GM21515 (cell line): ENCODE measurements at regions not wholly inside any gene's neighbourhood (a gene's known extent, or its start where the extent isn't known, plus 50 kb on each side); places are given as distances from the start of the nearest gene placed in this dataset.
"Not testable (repeated sequence)": the region's sequence is repeated elsewhere in the genome, so short reads cannot be mapped to it uniquely, and the experiment has no call there.

Source experiments
- ATAC-seq: cut with Tn5 transposase; IDR thresholded peaks from one replicate; pipeline ENCODE4 v1.9.1; 2021; ENCODE audit not compliant: unreplicated experiment

- ATAC-seq, result no peak
These were observed 271.4 kb downstream of the ALDH8A1 start for GRCh38 chr6:134678436-134678889.

- ATAC-seq, result no peak
These were observed 273.3 kb downstream of the ALDH8A1 start for GRCh38 chr6:134676307-134677281.

- no peak for ATAC-seq
These were observed 274.5 kb downstream of the ALDH8A1 start for GRCh38 chr6:134675110-134676054.

DNA sequence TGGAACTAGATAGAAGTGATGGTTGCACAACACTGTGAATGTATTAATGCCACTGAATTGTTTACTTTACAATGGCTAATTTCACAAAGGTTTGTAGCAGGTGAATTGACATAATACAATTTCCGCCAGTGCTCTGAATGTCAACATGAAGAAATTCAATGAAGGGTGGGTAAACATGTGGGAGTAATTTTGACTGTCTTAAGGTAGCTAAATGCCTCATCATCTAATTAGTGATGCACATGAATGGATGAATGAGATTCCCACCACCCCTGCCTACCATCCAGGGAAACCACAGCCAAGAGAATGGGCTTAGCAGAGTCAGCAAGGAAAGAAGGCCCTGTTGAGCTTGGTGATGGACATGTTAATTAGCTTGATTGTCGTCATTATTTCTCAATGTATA, 275.3 kb downstream of the ALDH8A1 start:
- ATAC-seq, result no peak

GRCh38 chr6:134669485-134669884, 280.4 kb downstream of the ALDH8A1 start:
- ATAC-seq, result no peak

DNA sequence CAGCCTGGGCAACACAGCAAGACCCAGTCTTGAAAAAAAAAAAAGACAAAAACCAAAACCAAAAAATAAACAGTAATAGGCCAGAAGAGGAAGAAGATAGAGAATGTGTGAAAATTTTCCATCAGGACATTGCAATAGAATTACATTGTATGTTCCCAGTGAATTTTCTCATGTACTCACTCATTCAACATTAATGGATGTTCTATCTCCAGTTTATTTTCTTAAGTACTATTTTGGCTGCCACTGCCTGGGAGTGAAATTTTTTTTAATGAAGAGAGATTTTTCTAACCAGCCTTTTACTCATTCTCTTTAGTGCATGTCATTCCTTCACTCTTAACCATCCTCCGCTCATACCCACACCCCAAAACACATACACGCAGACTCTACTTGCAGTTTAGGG, 282.8 kb downstream of the ALDH8A1 start:
- ATAC-seq, result no peak

DNA sequence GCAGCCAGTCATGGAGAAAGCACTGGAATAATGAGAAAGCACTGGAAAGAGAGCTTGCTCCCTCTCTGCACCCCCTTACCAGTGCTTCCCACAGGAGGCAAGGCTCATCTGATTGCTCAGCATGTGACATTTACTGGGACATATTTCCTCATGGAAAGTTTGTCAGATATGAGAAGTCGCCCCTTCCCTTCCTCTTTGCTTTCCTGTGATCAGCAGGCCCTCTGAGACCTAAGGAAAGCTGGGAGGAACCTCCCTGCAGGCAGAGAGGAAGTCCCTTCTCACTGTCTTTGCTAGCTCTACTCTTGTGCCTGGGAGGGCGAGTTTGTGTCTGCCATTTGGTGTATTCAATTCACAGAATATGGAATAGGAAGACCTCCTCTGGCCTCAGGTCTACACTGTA, 283.8 kb downstream of the ALDH8A1 start:
- no peak for ATAC-seq

- ATAC-seq, result no peak
These were observed 284.7 kb downstream of the ALDH8A1 start for GRCh38 chr6:134665029-134665723.

DNA sequence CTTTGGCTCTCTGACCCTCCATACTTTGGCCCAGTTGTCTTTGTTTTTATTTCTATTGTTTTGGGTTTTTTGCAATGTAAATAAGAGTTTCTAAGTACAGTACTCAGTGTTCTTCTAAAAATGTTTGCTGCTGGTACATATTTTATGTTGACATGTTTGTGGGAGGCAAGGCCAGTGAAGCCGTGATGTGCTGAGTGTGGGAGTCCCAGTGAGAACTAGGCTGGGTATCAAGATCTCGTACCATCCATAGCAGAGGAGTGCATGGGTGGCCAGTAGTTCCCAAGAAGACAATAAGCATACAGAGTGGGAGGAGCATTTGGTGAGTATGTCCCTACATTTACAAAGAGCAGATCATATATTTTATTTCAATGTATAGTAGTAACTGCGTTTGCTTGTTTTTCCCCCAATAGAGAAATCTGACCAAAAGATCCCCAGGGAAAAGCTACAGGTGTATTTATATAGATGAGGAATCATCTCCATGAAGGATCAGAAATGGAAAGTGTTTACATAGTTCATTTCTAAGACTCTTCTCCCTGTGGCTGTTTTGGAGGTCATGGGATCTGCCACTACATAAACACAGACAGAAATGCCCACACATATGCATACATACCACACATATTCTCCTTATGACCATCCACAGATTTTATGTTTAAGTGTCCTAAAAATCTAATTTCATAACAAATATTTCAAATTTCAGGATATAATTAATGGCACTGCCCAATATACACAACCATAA, 285.9 kb downstream of the ALDH8A1 start:
- no peak for ATAC-seq

DNA sequence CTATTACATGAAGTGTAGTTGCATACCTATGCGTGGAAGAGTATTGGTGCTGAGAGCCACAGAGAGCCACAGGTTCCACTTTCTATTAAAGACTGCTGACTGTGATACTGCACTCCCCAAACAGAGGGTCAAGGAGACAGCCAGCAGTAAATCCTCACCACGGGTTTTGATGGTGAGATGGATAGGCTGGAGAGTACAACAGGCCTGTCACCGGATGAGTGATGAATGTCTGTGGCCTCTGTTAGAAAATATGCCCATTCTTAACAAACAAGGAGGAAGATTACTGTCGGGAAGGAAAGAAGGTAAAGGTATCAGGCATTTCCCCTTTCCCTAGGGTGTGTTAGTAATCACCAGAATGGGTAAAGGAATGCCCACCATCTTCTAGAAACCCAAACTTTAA, 286.5 kb downstream of the ALDH8A1 start:
- no peak for ATAC-seq

GRCh38 chr6:134662077-134662700, 287.7 kb downstream of the ALDH8A1 start:
- ATAC-seq, result no peak

DNA sequence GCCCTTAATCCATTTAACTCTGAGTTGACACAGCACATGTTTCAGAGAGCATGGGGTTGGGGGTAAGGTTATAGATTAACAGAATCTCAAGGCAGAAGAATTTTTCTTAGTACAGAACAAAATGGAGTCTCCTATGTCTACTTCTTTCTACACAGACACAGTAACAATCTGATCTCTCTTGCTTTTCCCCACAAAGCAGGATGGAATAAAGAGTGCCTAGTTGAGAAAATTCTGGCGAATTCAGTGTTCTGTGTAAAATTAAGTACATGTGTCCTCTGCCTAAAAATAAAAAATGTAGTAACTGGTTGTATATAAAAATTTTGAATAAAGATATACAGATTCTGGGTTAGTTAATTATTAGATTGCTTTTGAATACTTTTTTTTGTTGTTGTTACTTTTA, 290.0 kb downstream of the ALDH8A1 start:
- not testable (repeated sequence) for ATAC-seq

- ATAC-seq, result no peak
These were observed 291.3 kb downstream of the ALDH8A1 start for GRCh38 chr6:134658596-134658995.

- no peak for ATAC-seq
These were observed 292.0 kb downstream of the ALDH8A1 start for GRCh38 chr6:134657751-134658527.

DNA sequence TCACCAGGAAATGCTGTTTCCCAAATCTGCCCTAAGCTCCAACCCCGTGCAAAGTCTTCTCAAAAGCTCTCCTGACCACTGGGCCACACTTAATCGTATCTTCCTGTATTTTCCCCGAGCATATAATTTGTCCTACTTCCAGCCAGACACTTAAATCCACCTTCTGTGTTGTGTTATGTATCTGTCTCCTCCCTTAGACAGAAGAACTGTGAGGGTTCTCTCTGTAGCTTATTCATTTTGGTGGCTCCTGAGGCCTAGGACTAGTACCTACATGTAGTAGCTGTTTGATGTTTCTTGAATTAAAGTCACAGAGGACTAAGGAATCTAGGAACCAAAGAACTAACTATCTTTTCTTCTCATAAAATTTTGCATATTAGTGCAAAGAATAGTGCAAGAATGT, 292.6 kb downstream of the ALDH8A1 start:
- no peak for ATAC-seq

DNA sequence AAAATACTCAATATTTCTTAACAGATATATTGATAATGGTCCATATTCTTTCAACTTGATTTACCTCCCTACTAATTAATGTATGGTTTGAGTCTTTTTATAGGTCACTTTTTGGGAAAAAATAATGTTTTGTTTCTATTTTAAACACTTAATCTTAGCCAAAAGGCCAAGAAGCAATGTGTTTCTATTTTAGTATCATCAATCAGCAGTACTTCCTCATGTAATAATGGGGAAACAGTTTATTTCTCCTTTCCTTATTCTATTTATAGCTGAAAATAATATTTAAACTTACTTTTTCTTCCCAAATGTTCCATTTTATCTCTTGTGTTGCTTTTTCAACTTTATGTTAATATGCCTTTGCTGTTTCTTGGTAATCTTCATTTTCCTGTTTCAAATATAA, 295.1 kb downstream of the ALDH8A1 start:
- no peak for ATAC-seq

DNA sequence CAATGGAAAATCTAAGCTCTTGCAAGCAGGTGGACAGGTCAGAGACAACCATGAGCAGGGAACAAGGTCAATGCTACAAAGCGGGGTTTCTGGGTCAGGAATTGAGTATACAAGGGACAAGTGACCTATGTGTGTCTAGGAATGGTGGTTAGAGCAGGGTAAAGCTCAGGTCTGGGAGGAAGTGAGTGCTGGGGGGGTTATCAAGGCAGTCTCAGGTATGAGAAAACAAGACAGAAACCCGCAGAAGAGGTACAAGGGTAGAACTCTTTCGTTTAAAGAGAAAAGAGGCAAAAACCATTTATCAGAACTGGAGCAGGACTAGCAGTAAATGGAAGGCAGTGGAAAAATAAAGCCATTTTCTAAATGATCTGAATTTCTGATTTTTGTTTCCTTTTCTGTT, 298.4 kb downstream of the ALDH8A1 start:
- ATAC-seq, result no peak

- ATAC-seq, result no peak
These were observed 302.0 kb downstream of the ALDH8A1 start for GRCh38 chr6:134647861-134648260.

GRCh38 chr6:134642819-134643218, 307.1 kb downstream of the ALDH8A1 start:
- no peak for ATAC-seq
